Type B pancreatic cell (in vitro differentiated cells): ENCODE measurements at regions not wholly inside any gene's neighbourhood (a gene's known extent, or its start where the extent isn't known, plus 50 kb on each side); places are given as distances from the start of the nearest gene placed in this dataset.
"Not testable (repeated sequence)": the region's sequence is repeated elsewhere in the genome, so short reads cannot be mapped to it uniquely, and the experiment has no call there.

ENCODE experiments used
- DNase-seq: peaks from one replicate; pipeline ENCODE4 v3.0.0; 2021; ENCODE audit warnings: mixed read lengths; ENCODE audit not compliant: unreplicated experiment; ENCODE audit errors: extremely low spot score
- H3K27ac Mint-ChIP-seq: 2 replicates; pipeline ENCODE4 v1.8.0; 2021; ENCODE audit warnings: mild to moderate bottlenecking, mixed read lengths
- H3K27me3 Mint-ChIP-seq: 2 replicates; pipeline ENCODE4 v1.8.0; 2021; ENCODE audit warnings: mixed read lengths
- H3K36me3 Mint-ChIP-seq: 2 replicates; pipeline ENCODE4 v1.8.0; 2021; ENCODE audit warnings: mixed read lengths
- H3K4me1 Mint-ChIP-seq: one replicate; pipeline ENCODE4 v1.8.0; 2021; ENCODE audit warnings: mixed read lengths; ENCODE audit not compliant: unreplicated experiment
- H3K4me3 Mint-ChIP-seq: 2 replicates; pipeline ENCODE4 v1.8.0; 2021; ENCODE audit warnings: mild to moderate bottlenecking, mixed read lengths
- H3K9me3 Mint-ChIP-seq: 2 replicates; pipeline ENCODE4 v1.8.0; 2021; ENCODE audit warnings: mixed read lengths
- TF ChIP-seq, protein P1 (sequence below): fragments of 200-600 bp; sonication (generic); conservative IDR thresholded peaks from 2 replicates; pipeline ENCODE4 v1.5.0; 2021; ENCODE audit warnings: antibody characterized with exemption, mild to moderate bottlenecking

DNA sequence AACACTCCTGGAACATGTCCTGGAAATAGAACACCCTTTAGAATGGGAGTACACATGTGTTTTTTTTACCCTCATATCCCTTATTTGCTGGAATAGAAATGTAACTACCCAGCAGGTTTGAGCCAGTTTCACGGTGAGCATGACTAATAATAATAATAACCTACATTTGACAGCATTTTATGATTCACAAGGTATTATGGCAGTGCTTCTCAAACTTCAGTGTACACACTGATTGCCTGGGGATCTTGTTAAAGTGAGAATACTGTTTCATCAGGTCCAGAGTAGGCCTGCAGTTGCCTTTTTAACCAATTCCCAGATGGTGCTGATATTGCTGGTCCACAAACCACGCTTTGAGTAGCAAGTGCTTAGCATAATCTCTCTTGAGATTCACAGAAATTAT lies 63.9 kb downstream of the NFKBIZ start:
- H3K4me3 Mint-ChIP-seq: no peak overlapping the region
- DNase-seq: no peak
- no peaks in the 10 kb centered on the region for H3K27me3 Mint-ChIP-seq
- TF ChIP-seq, protein P1, sequence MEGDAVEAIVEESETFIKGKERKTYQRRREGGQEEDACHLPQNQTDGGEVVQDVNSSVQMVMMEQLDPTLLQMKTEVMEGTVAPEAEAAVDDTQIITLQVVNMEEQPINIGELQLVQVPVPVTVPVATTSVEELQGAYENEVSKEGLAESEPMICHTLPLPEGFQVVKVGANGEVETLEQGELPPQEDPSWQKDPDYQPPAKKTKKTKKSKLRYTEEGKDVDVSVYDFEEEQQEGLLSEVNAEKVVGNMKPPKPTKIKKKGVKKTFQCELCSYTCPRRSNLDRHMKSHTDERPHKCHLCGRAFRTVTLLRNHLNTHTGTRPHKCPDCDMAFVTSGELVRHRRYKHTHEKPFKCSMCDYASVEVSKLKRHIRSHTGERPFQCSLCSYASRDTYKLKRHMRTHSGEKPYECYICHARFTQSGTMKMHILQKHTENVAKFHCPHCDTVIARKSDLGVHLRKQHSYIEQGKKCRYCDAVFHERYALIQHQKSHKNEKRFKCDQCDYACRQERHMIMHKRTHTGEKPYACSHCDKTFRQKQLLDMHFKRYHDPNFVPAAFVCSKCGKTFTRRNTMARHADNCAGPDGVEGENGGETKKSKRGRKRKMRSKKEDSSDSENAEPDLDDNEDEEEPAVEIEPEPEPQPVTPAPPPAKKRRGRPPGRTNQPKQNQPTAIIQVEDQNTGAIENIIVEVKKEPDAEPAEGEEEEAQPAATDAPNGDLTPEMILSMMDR: no peak
- no peak overlapping the region for H3K27ac Mint-ChIP-seq
- no peaks in the 10 kb centered on the region for H3K9me3 Mint-ChIP-seq
- H3K36me3 Mint-ChIP-seq: no peaks in the 10 kb centered on the region
- H3K4me1 Mint-ChIP-seq: no peaks in the 10 kb centered on the region

DNA sequence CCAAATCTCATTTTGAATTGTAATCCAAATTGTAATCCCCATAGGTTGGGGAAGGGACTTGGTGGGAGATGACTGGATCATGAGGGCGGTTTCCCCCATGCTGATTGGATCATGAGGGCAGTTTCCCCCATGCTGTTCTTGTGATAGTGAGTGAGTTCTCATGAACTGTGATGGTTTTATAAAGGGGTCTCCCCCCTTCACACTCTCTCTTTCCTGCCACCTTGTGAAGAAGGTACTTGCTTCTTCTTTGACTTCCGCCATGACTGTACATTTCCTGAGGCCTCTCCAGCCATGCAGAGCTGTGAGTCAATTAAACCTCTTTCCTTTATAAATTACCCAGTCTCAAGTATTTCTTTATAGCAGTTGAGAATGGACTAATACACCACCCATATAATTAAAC lies 68.4 kb downstream of the NFKBIZ start:
- H3K27ac Mint-ChIP-seq, H3K4me3 Mint-ChIP-seq, DNase-seq, H3K9me3 Mint-ChIP-seq, H3K36me3 Mint-ChIP-seq, H3K27me3 Mint-ChIP-seq, H3K4me1 Mint-ChIP-seq: not testable (repeated sequence)

DNA sequence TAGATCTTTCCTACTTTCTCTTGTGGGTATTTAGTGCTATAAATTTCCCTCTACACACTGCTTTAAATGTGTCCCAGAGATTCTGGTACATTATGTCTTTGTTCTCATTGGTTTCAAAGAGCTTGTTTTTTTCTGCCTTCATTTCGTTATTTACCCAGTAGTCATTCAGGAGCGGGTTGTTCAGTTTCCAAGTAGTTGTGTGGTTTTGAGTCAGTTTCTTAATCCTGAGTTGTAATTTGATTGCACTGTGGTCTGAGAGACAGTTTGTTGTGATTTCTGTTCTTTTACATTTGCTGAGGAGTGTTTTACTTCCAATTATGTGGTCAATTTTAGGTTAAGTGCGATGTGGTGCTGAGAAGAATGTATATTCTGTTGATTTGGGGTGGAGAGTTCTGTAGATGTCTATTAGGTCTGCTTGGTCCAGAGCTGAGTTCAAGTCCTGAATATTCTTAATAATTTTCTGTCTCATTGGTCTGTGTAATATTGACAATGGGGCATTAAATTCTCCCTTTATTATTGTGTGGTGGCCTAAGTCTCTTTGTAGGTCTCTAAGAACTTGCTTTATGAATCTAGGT lies 72.9 kb downstream of the NFKBIZ start:
- not testable (repeated sequence) for H3K4me1 Mint-ChIP-seq, H3K27ac Mint-ChIP-seq, H3K4me3 Mint-ChIP-seq, H3K27me3 Mint-ChIP-seq, DNase-seq, H3K9me3 Mint-ChIP-seq, H3K36me3 Mint-ChIP-seq

DNA sequence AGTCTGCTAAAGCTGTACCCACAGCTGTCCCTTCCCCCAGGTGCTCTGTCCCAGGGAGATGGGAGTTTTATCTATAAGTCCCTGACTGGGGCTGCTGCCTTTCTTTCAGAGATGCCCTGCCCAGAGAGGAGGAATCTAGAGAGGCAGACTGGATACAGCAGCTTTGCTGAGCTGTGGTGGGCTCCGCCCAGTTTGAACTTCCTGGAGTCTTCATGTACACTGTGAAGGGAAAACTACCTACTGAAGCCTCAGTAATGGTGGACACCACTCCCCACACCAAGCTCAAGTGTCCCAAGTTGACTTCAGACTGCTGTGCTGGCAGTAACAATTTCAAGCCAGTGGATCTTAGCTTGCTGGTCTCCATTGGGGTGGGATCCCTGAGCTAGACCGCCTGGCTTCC lies 75.3 kb downstream of the NFKBIZ start:
- not testable (repeated sequence) for H3K4me3 Mint-ChIP-seq, DNase-seq, H3K27ac Mint-ChIP-seq, H3K36me3 Mint-ChIP-seq, H3K27me3 Mint-ChIP-seq, H3K4me1 Mint-ChIP-seq, H3K9me3 Mint-ChIP-seq

DNA sequence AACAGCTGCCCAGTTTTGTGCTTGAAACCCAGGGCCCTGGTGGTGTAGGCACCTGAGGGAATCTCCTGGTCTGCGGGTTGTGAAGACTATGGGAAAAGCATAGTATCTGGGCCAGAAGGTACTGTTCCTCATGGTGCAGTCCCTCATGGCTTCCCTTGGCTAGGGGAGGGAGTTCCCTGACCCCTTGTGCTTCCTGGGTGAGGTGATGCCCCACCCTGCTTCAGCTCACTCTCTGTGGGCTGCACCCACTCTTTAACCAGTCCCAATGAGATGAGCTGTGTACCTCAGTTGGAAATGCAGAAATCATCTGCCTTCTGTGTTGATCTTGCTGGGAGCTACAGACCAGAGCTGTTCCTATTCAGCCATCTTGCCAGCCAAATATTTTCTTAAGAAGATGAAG lies 75.8 kb downstream of the NFKBIZ start:
- H3K27me3 Mint-ChIP-seq, H3K36me3 Mint-ChIP-seq, H3K9me3 Mint-ChIP-seq, H3K4me1 Mint-ChIP-seq, H3K4me3 Mint-ChIP-seq, DNase-seq, H3K27ac Mint-ChIP-seq: not testable (repeated sequence)

DNA sequence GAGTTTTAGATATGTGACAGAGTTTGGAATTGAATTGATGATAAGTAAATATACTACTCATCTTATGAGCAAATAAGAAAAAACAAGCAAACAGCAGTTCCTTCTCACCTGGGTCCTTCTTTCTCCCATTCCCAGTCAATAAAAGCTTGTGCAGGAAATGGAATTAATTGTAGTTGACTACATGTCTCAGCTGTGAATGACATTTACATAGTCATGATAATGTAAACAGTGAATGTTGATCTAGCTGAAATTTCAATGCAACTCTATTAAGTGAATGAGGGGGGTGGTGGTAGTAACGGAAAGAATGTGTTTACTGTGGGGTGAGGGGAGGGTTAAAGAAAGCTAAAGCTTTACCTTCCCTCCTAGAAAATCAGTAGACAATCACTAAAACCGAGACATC lies 76.2 kb downstream of the NFKBIZ start:
- H3K27me3 Mint-ChIP-seq: no peaks in the 10 kb centered on the region
- TF ChIP-seq, protein P1: no peak
- peaks cover 5% of the 10 kb centered on the region for H3K9me3 Mint-ChIP-seq

DNA sequence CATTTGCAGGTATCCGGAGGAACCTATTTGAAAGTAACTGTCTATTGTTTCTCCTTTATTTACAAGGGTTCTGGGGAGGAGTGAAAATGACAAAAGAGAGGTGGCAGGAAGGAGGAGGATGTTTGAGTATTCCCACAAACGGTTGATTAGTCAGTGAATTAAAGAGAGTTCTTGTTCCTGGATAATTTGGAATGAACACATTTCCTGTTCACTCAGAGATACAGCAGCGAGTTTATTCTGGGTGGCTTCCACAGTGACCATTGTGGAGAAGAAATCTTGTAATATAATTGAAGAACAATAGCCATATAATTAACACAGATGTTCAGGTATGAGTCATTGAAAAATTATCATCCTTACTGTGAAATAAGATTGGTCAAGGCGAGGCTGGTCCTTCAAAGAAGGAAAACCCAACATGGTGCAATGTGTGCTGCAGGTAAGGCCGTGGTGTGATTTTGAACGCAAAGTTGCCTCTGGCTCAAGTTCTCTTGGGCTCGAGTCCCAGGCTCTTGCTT lies 77.3 kb downstream of the NFKBIZ start:
- H3K9me3 Mint-ChIP-seq: peaks cover 5% of the 10 kb centered on the region
- DNase-seq: no peak
- H3K27ac Mint-ChIP-seq: no peak overlapping the region
- TF ChIP-seq, protein P1: no peak
- no peaks in the 10 kb centered on the region for H3K27me3 Mint-ChIP-seq
- H3K36me3 Mint-ChIP-seq: no peaks in the 10 kb centered on the region
- no peaks in the 10 kb centered on the region for H3K4me1 Mint-ChIP-seq
- H3K4me3 Mint-ChIP-seq: no peak overlapping the region

More for the DNA sequence above, 76.2 kb downstream of the NFKBIZ start:
- no peak overlapping the region for H3K27ac Mint-ChIP-seq
- DNase-seq: no peak
- H3K4me3 Mint-ChIP-seq: no peak overlapping the region
- H3K36me3 Mint-ChIP-seq: no peaks in the 10 kb centered on the region
- H3K4me1 Mint-ChIP-seq: no peaks in the 10 kb centered on the region

DNA sequence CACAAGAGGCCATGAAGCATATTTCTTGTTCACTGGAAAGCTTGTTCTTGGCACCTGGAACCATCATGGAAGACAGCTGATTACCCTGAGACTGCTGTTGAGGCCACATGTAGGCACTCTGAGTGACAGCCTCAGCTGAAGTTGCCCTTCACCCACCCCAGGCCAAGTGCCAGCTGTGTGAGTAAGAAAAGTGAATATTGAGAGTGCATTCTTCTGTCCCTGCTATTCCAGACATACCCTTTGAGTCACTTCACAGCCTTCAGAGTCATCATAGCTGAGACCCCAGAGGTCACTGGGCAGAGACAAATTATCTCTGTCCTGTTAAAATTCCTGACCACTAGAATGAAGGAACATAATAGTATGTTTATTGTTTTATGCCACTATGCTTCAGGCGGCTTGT lies 79.6 kb downstream of the NFKBIZ start:
- Mint-ChIP-seq H3K27me3 (no peaks in the 10 kb centered on the region), H3K36me3 (no peaks in the 10 kb centered on the region), H3K27ac (no peak overlapping the region), H3K4me1 (peaks cover 7% of the 10 kb centered on the region), H3K4me3 (no peak overlapping the region), H3K9me3 (no peaks in the 10 kb centered on the region)
- TF ChIP-seq, protein P1: no peak
- DNase-seq: no peak
